Medulla oblongata (tissue), 1 donor: ENCODE measurements at regions not wholly inside any gene's neighbourhood (a gene's known extent, or its start where the extent isn't known, plus 50 kb on each side); places are given as distances from the start of the nearest gene placed in this dataset.
"Not testable (repeated sequence)": the region's sequence is repeated elsewhere in the genome, so short reads cannot be mapped to it uniquely, and the experiment has no call there.

Experiments used
- DNase-seq: peaks from one replicate; pipeline ENCODE4 v3.0.0-alpha.2; 2015; ENCODE audit errors: extremely low spot score

GRCh38 chr5:32534041-32534440 lies 51.3 kb upstream of the SUB1 start:
- DNase-seq: no peak

GRCh38 chr5:32531885-32532520 lies 53.4 kb upstream of the SUB1 start:
- DNase-seq: no peak

GRCh38 chr5:32527321-32527720 lies 58.0 kb upstream of the SUB1 start:
- not testable (repeated sequence) for DNase-seq

GRCh38 chr5:32526810-32527209 lies 58.5 kb upstream of the SUB1 start:
- no peak for DNase-seq

- DNase-seq: no peak
Observed at GRCh38 chr5:32523625-32524024, 61.7 kb upstream of the SUB1 start.

- DNase-seq: no peak
Observed at GRCh38 chr5:32522429-32523143, 62.8 kb upstream of the SUB1 start.

GRCh38 chr5:32521481-32521880 lies 63.9 kb upstream of the SUB1 start:
- no peak for DNase-seq

- no peak for DNase-seq
Observed at GRCh38 chr5:32520972-32521371, 64.4 kb upstream of the SUB1 start.

- DNase-seq: no peak
Observed at GRCh38 chr5:32520356-32520755, 65.0 kb upstream of the SUB1 start.

GRCh38 chr5:32519508-32519907 lies 65.8 kb upstream of the SUB1 start:
- no peak for DNase-seq

GRCh38 chr5:32514806-32515205 lies 70.3 kb upstream of the ZFR start:
- no peak for DNase-seq

GRCh38 chr5:32512926-32513325 lies 68.4 kb upstream of the ZFR start:
- DNase-seq: no peak

- DNase-seq: no peak
Observed at GRCh38 chr5:32511776-32512374, 67.3 kb upstream of the ZFR start.

- no peak for DNase-seq
Observed at GRCh38 chr5:32510860-32511259, 66.3 kb upstream of the ZFR start.

GRCh38 chr5:32508806-32509805 lies 64.6 kb upstream of the ZFR start:
- DNase-seq: no peak

- DNase-seq: no peak
Observed at GRCh38 chr5:32507738-32508434, 63.3 kb upstream of the ZFR start.

GRCh38 chr5:32506799-32507198 lies 62.3 kb upstream of the ZFR start:
- peak; percentile 42 for DNase-seq

- peak; percentile 67 for DNase-seq
Observed at GRCh38 chr5:32506201-32506661, 61.7 kb upstream of the ZFR start.

GRCh38 chr5:32505756-32506155 lies 61.2 kb upstream of the ZFR start:
- peak; percentile 12 for DNase-seq

- DNase-seq: peak; percentile 52
Observed at GRCh38 chr5:32504989-32505596, 60.6 kb upstream of the ZFR start.
